HG03558 (cell line): ENCODE measurements at regions not wholly inside any gene's neighbourhood (a gene's known extent, or its start where the extent isn't known, plus 50 kb on each side); places are given as distances from the start of the nearest gene placed in this dataset.

ENCODE experiments used
- ATAC-seq: cut with Tn5 transposase; IDR thresholded peaks from one replicate; pipeline ENCODE4 v1.9.1; 2021; ENCODE audit warnings: moderate number of reproducible peaks; ENCODE audit not compliant: unreplicated experiment; ENCODE audit errors: extremely low read depth

DNA sequence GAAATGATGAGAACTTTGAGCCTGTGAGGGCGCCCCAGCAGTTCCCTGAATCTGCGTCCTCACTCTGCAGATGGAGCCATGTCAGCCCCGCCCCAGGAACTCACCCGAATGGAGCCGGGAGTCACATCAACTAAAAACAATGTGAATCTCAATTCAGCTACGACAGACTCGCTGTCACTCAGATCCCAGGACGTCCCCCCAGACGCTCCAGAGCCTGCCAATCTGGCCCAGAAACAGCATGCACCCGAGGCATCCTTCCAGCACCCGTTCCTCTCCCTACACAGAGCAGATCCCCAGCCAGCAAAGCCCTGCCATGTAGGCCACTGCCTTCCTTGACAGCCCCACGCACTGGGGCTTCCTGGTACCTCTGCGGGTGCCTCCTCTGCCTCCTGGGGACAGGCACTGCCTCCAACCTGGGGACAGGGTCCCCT lies 248.0 kb downstream of the TTLL2 start:
- no peak for ATAC-seq

DNA sequence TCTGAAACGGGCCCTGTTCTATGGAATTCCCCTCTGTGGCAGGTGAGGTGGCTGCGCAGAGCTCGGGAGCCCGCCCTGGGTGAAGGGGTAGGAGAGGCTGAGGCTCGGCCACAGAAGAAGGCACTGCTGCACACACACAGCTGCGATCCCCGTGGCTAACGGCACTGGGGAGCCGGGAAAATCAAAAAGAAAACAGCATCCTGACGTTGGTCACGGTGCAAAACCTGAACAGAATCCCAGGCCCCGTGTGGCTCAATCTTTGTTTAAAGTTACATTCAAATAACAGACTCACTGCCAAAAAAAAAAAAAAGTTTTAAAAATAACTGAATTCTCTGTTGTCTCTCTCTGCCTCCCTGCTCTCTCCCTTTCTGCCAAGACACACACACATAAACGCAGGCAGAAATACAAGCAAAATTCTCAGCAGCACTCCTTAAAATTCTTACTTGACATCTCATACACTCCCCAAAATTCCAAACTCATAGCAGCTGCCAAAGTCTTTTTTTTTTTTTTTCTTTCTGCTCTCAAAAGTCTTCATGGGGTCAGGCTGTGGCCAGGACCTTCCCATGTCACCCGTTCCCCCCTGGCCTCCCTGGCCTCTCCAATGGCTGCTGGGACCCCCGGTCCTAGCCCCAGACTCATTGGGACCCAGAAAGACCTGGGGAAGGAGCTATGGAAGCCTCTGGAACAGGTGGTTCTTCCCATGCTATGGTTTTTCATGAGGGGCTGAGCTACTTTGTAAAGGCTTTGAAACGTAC lies 248.8 kb downstream of the TTLL2 start:
- ATAC-seq = no peak

DNA sequence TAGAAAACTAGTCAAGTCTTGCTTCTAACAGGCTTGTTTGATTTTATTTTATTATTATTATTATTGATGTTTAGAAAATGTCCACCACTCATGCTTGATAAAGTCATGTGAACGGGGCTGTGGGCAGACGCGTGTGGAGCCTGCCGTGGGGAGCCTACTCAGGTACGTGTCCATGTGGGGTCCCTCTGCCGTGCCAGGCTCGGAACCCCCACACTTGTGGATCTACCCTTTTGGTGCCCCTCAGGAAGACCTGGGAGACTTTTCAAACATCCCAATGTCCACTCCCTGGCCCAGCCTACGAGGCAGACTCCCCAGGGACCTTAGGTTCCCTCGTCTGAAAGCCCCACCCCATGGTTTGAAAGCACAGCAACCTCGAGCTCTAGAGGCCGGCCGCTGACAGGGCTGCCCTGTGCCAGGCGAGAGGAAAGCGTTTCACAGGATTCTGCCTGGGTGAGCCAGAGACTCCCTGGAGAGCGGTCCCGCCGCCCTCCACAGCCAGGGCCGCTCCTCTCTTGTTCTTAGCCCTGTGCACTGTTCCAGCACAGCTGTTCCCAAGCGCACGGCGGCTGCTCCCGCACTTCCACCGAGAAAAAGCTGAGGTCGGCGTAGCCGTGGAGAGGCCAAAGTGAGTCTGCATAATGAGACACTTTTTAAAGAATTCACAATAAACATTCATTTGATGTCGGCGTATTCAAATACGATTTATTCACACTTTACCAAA lies 249.7 kb downstream of the TTLL2 start:
- no peak for ATAC-seq

DNA sequence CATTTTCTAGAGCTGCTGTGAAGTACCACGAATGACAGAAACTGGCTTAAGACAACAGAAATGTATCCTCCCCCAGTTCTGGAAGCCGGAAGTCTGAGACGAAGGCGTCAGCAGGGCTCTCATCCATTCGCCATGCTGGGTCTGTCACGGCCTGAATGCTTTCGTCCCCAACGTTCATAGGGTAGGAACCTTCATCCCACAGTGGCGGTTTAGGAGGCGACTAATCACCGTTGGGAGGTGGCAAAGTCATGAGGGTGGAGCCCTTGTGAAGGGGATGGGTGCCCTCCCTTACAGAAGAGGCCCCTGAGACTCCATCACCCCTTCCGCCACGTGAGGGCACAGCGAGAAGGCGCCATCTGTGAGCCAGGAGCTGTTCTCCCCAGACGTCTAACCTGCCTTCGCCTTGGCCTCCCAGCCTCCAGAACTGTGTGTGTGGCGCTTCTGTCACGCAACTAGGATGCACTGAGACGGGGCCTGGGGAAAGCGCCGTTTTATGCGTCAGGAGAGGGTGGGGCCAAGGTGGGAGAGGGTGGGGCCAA lies 250.3 kb downstream of the TTLL2 start:
- no peak for ATAC-seq

DNA sequence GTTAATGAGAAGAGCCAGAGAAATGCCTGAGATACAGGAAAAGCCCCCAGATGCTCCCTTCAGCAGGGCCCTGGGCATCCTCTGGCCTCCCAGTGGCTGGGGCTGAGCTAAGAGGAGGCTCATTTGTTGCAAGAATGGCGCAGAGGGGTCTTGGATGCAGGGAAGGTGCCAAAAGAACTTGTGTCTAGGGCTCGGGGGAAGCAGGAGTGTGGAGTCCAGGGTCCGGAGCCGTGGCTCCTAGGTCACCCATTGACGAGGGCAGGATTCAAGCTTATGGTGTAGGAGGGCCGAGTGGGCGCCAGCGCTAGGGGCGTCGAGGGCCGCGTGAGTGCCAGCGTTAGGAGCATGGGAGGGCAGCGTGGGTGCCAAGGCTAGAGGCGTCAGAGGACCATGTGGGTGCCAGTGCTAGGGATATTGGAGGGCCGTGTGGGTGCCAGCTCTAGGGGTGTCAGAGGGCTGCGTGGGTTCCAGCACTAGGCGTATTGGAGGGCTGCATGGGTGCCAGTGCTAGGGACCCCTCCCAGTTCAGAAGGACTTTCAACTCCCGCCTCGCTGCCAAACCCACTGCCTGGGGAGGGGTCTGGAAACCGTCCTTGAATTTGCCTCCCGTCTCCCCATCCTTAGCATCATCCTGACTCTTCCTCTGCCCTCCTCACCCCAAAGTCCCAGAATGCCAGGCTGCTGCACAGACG lies 250.5 kb upstream of the AFDN start:
- no peak for ATAC-seq

DNA sequence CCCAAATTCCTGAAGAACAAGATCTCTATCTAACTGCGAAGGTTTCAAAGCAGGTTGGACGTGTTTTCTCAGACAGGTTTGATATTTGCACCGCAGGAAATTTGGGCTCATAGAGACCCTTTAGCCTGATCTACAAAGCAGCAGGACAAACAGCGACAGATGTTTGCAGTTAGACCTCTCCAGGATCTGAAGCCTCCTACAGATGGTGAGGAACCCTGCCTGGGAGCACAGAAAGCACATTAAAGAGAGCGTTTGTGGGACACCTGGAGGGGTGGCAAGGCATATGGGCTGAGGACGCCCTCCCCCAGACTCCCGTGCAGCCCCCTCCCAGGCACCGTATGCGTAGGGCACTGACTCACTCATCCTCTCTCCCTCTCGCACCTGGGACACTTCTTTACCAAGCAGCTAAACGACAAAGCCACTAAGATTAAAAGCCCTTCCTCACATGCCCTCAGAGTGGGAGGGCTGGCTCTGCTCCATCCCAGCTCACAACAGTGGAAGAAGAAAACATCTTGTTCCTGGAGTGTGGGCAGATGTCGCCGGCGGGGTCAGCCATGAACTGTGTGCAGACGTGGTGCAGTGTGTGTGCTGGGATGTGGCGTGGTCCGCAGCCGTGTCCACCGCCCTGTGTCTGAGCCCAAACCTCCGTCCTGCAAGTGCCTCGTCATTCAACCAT lies 249.7 kb upstream of the AFDN start:
- ATAC-seq = no peak

DNA sequence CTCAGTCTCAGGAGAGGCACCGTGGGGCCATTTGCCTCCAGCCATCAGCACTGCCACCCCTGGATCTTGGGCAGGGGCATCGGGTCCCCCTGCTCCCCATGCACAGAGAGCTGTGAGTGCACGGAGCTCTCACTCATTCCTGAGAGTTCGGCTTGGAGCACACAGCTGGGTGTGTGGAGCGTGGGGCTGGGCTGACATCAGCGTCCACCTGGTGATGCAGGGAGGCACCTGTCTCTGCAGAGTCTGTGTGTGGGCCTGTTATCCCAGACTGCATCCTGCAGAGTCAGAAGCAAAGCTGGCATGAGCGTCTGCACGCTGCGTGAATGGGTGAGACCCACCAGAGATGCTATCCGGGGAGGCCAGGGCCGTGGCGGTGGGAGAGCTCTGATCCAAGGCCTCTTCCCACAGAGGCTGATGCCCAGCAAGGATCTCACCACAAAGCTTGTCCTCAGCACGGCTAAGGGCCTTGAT lies 248.8 kb upstream of the AFDN start:
- no peak for ATAC-seq

DNA sequence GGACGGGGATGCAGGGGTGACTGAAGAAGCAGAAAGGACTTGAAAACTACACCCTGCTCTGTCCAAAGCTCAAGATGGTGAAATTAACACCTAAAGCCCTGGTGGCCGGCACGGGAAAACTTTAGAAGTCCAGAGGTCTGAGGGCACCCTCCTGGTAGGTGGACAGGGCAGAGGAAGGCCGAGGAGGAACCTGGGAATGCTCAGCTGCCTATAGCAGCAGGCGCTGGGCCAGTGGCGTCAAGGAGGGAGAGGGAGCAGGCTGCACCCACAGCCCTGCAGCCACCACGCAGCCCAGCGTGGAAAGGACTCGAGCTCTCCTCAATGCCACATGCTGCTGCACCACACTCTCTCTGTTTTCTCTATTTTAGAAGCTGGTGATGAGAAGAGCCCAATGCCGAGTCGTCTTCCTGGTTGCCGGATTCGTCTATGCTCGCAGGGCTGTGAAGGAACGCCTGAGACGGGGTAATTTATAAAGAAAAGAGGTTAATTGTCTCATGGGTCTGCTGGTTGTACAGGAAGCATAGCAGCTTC lies 248.3 kb upstream of the AFDN start:
- ATAC-seq = no peak

DNA sequence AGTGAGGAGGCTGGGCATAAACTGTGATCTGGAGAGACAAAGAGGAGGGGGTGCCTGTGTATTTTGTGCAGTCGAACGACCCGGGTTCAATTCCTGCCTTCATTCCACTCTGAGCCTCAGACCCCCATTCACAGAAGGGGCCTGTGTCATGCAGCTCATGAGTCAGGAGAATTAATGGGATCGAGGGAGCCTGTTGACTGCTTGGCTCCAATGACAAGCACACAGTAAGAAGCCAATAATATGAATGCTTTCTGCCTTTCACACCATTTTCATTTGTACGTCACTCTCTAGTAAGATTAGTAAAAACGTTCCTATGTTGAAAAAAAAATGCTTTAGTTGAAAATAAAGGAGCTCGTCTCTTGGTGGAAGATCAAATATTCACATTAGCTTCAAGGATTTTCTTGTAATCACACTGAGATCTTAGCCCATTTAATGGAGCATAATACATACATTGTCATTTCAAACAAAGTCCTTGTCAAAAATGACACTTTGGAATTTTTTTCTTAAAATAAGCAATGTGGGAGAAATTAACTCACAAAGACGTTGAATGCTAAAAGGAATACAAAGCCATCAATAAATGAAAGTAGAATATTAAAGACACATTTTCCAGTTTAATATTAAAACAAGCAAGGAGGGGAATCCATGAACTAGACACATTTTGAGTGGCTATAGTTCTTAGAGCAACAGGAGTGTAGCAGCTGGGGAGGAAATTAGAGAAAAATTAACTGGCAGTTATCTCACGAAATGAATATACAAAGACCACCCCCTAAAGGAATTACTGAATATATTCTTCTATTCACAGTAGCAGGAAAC lies 246.7 kb upstream of the AFDN start:
- ATAC-seq = no peak

DNA sequence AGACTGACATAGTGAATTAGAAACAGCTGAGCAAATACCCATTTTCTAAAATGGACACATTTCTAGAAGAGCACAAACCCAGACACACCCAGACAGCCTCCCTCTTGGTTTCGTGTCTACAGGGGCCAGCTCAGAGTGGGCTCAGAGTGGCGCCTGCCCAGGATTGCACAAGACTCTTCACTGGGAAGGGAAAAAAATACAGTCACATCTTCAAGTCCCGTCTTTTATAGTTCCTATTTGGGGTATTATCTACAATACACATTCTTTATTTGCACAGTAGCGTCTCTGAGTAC lies 246.1 kb upstream of the AFDN start:
- ATAC-seq = no peak

DNA sequence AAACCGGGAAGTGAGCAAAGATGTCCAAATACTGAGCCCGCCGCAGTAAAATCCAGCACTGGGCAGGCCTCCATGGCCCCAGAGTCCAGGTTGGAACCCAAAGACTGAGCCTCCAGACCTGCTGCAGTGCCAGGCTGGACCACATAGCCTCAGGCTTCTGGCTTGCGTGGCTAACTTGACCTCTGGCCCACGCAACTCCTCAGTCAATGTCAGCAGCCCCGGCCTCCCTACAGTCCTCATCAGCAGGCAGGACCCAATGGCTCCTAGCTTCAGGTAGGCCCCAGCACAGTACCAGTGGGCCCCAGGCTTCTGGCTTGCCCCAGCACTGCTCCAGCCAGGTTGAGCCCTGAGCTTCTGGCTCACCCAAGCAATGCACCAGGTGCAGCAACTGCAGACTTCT lies 245.1 kb upstream of the AFDN start:
- ATAC-seq = no peak

DNA sequence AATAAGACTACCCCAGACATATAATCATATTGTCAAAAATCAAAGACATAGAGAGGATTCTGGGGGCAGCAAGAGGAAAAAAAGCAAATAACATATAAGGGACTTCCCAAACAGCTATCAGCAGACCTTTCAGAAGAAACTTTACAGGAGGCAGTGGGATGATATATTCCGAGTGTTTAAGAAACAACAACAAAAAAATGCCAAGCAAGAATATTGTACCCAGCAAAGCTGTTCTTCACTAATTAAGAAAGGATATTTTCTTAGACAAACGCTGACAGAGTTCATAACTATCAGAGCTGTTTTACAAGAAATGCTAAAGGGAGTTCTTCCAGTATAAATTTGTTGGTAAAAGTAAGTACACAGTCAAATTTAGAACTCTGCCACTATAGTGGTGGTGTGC lies 243.3 kb upstream of the AFDN start:
- ATAC-seq = no peak

DNA sequence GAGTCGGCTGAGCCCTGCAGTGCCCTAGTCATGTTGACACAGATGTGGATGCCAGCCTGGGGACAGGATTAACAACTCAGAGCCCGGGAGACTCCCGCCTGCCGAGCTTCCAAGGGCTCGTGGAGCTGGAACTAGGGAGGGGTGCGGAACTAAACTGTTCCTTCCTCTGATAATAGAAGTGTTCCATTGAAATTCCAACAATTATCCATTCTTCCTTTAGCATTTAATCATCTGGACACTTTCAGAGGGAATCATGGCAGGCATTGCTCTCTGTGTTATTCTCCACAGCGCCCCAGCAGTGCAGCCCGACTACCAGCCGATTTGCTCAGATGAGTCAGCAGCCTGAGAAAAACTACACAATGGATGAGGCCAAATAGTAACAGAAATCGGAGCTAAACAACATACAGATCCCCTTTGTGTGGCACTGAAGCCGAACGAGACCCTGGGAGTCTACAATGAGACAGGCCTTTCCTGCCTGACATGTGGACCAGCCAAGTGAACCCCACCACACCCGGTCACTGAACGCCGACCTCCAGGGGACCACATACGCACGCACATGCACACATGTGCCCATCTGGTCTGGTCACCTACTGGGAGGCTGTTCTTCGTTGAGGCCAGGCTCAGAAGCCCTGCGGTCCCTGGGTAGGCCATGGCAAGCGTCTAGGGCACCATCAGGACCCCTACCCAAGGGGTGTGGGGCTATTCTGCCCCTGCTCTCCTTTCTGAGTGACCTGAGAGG lies 238.4 kb upstream of the AFDN start:
- ATAC-seq = no peak

DNA sequence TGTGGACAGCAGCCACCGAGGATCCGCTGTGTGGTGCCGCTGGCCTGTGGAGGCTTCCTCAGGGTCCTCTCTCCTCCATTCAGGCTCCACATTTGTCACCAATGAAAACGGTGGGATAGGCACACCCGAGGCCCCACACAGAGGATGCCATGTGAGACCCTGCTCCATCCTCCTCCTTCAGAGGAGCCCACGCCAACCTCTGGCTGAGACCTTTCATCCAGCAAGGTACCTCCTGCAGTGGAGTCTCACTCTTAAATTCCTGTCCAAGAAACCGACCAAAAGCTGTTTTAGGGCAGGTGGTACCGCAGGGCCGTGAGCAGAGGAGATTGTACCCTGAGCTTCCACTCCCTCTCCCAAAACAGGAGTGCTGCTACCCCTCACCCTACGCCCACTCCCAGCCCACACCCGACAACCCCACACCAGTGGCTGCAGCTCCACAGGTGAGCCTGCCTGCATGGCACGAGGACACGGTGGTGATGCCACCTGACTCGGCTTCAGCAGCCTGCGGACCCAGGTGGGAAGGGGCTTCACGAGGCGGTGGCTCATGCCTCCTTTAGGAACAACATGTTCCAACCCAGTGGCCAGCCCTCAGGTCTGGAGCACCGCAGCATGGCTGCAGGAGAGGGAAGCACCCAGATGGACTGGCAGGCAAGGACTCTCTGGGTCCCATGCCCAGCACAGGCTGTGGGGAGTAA lies 237.6 kb upstream of the AFDN start:
- no peak for ATAC-seq

DNA sequence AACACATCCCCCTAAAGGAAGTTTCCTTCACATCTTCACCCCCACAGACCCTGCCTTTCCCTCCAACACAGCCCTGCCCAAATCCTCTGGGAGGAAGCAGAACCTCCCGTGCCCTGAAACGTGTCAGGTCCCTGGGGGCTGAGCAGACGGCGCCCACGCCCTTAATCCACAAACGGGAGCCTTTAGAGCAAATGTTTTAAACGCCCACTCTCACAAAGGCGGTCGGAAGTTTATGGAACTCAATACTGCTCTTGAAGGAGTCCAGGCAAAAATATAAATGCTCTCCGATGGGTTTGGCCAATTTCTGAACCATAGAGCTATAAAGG lies 237.1 kb upstream of the AFDN start:
- ATAC-seq = no peak

DNA sequence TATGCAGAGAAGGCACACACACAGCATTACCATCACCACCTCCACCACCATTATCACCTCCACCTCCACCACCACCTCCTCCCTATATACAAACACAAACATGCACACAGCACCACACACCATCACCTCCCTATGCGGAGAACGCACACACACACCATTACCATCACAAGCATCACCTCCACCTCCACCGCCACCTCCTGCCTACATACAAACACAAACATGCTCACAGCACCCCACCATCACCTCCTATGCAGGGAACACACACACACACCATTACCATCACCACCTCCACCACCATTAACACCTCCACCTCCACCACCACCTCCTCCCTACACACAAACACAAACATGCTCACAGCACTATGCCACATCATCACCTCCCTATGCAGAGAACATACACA lies 236.5 kb upstream of the AFDN start:
- no peak for ATAC-seq
